ENCODE measurements at regions not wholly inside any gene's neighbourhood (a gene's known extent, or its start where the extent isn't known, plus 50 kb on each side); places are given as distances from the start of the nearest gene placed in this dataset.

DNA sequence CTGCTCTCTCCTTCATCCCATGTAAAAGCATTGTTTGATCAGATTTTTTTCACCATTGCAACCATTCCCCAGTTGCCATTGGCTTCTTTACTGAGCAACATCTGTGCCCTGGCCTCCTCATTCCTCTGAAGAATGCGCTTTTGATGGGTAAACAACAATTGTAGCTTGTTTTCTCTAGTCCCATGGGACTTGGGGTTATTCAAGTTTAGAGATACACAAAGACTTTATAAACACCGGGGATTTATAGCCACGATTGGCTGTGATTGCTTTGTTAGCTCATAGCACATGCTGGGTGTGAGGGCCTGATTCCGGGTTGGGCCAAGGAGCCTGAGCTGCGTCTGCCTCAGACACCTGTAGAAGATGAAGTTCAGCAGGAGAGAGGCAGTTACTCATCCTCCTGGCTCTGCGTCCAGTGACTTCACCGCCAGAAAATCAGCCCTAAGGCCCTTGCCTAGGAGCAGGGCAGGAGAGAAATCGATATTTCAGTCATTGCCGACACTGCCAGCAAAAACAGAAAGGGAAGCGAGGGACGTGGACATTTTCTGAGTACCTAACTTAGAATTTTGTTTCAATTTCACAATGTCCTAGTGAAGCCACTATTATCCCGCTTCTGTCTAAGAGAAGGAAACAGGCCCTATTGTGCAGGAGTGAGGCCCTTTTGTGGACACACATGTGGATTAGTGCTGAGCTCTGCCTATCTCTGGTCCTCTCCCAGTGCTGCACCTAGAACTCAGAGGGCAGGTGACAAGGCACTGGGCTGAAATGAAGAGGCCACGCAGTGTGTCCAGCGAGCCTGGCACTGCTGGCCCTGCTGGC lies 159.8 kb upstream of the USP24 start:
- TF ChIP-seq, protein P1, sequence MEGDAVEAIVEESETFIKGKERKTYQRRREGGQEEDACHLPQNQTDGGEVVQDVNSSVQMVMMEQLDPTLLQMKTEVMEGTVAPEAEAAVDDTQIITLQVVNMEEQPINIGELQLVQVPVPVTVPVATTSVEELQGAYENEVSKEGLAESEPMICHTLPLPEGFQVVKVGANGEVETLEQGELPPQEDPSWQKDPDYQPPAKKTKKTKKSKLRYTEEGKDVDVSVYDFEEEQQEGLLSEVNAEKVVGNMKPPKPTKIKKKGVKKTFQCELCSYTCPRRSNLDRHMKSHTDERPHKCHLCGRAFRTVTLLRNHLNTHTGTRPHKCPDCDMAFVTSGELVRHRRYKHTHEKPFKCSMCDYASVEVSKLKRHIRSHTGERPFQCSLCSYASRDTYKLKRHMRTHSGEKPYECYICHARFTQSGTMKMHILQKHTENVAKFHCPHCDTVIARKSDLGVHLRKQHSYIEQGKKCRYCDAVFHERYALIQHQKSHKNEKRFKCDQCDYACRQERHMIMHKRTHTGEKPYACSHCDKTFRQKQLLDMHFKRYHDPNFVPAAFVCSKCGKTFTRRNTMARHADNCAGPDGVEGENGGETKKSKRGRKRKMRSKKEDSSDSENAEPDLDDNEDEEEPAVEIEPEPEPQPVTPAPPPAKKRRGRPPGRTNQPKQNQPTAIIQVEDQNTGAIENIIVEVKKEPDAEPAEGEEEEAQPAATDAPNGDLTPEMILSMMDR (IDR thresholded peaks at IDR 0.05) = no peak
- TF ChIP-seq POLR2AphosphoS5 (IDR thresholded peaks at IDR 0.05) = peak in 1 of 3 donors; percentile 58
- no peak for TF ChIP-seq POLR2A (IDR thresholded peaks at IDR 0.05)

Measured in suprapubic skin (tissue), 4 donors.